HFF-Myc (cell line): ENCODE measurements at regions not wholly inside any gene's neighbourhood (a gene's known extent, or its start where the extent isn't known, plus 50 kb on each side); places are given as distances from the start of the nearest gene placed in this dataset.

ENCODE experiments used
- DNase-seq: peaks from one replicate; pipeline ENCODE4 v3.0.0-alpha.2; 2011; ENCODE audit warnings: low read depth; ENCODE audit errors: extremely low read depth
- H3K4me3 ChIP-seq: replicated peaks from 2 replicates; pipeline ENCODE4 v1.5.1; 2011; ENCODE audit warnings: low read depth, mild to moderate bottlenecking, control low read depth, low read length
- CTCF ChIP-seq: IDR thresholded peaks from 2 replicates; pipeline ENCODE4 v1.5.1; 2012; ENCODE audit warnings: mild to moderate bottlenecking, low read depth, low read length, control low read depth; ENCODE audit errors: missing control alignments

GRCh38 chr6:2551705-2552104, 199.0 kb downstream of the MYLK4 start:
- H3K4me3 ChIP-seq = no peak overlapping the region
- TF ChIP-seq CTCF = no peak
- no peak for DNase-seq

- no peak for DNase-seq
- no peak for TF ChIP-seq CTCF
Measured at GRCh38 chr6:2550247-2550646, 200.5 kb downstream of the MYLK4 start.

GRCh38 chr6:2549834-2550233, 200.9 kb downstream of the MYLK4 start:
- no peak for DNase-seq
- no peak overlapping the region for H3K4me3 ChIP-seq
- no peak for TF ChIP-seq CTCF

More at GRCh38 chr6:2550247-2550646, 200.5 kb downstream of the MYLK4 start:
- no peak overlapping the region for H3K4me3 ChIP-seq

GRCh38 chr6:2547355-2547754, 203.4 kb downstream of the MYLK4 start:
- no peak overlapping the region for H3K4me3 ChIP-seq
- DNase-seq = no peak
- no peak for TF ChIP-seq CTCF

GRCh38 chr6:2546901-2547300, 203.8 kb downstream of the MYLK4 start:
- no peak overlapping the region for H3K4me3 ChIP-seq
- no peak for TF ChIP-seq CTCF

GRCh38 chr6:2545383-2546038, 205.2 kb downstream of the MYLK4 start:
- TF ChIP-seq CTCF = no peak
- no peak for DNase-seq
- H3K4me3 ChIP-seq = no peak overlapping the region

More at GRCh38 chr6:2546901-2547300, 203.8 kb downstream of the MYLK4 start:
- DNase-seq = no peak

GRCh38 chr6:2543321-2543720, 207.4 kb downstream of the MYLK4 start:
- no peak overlapping the region for H3K4me3 ChIP-seq
- no peak for TF ChIP-seq CTCF
- DNase-seq = no peak
